GM12878 (cell line): ENCODE measurements at regions not wholly inside any gene's neighbourhood (a gene's known extent, or its start where the extent isn't known, plus 50 kb on each side); places are given as distances from the start of the nearest gene placed in this dataset.

Experiments
- ATAC-seq: fragments of 200-7000 bp; cut with Tn5 transposase; 3 replicates; pipeline ENCODE4 v1.9.1; 2020; ENCODE audit warnings: mild to moderate bottlenecking, moderate library complexity
- BruUV-seq: library from RNA; stranded (reverse); fragments of 400-500 nt; replicated peaks from 2 replicates; lab custom pipeline; 2021; lab: Mats Ljungman, UMichigan
- CTCF ChIA-PET: fragments of 300-600 bp; sonication (Branson Sonifier 250); formaldehyde crosslinking; extraction: SDS; loops from one replicate; lab custom pipeline; 2021; ENCODE audit warnings: inconsistent platforms; lab: Yijun Ruan, JAX
- POLR2A ChIA-PET: fragments of 350-600 bp; formaldehyde crosslinking; extraction: SDS; loops from one replicate; lab custom pipeline; 2021; ENCODE audit warnings: inconsistent platforms; lab: Charles Lee
- RAD21 ChIA-PET: fragments of 300-600 bp; sonication (Branson Sonifier 250); formaldehyde crosslinking; loops from one replicate; lab custom pipeline; 2023; ENCODE audit warnings: antibody characterized with exemption; ENCODE audit not compliant: unreplicated experiment; lab: Charles Lee
- SMC1A ChIA-PET: fragments of 300-600 bp; sonication (Branson Sonifier 250); formaldehyde crosslinking; loops from one replicate; lab custom pipeline; 2023; ENCODE audit not compliant: unreplicated experiment, uncharacterized antibody; lab: Charles Lee
- DNase-seq: peaks from one replicate; pipeline ENCODE4 v3.0.0-alpha.2; 2011; ENCODE audit warnings: low read depth, low spot score
- FAIRE-seq: peaks from 3 replicates; lab custom pipeline; 2011; peaks lifted over from hg19 to GRCh38; lab: Jason Lieb, UNC
- H2AFZ ChIP-seq: 2 replicates; pipeline ENCODE4 v1.6.0; 2011; ENCODE audit warnings: low read depth, low read length, control low read depth; ENCODE audit not compliant: control insufficient read depth
- H3K27ac ChIP-seq: 2 replicates; pipeline ENCODE4 v1.5.1; 2011; ENCODE audit warnings: control low read depth; ENCODE audit not compliant: control insufficient read depth, insufficient read depth
- H3K27me3 ChIP-seq, 2 experiments: replicated peaks in 1 of 2; 2 replicates each; pipeline versions ENCODE4 v1.6.0 to v1.6.1; 2011; ENCODE audit warnings: low read length in 1 of 2; ENCODE audit not compliant: control insufficient read depth in 2 of 2, insufficient read depth in 2 of 2
- H3K36me3 ChIP-seq, 2 experiments: 2 replicates each; pipeline ENCODE4 v1.5.1; 2011; ENCODE audit warnings: low read length in 1 of 2; ENCODE audit not compliant: control insufficient read depth in 2 of 2, insufficient read depth in 2 of 2
- H3K4me1 ChIP-seq: 2 replicates; pipeline ENCODE4 v1.6.1; 2011; ENCODE audit warnings: mild to moderate bottlenecking, low read length, moderate library complexity, mixed read lengths; ENCODE audit not compliant: control insufficient read depth, insufficient read depth
- H3K4me2 ChIP-seq: 2 replicates; pipeline ENCODE4 v1.6.0; 2011; ENCODE audit warnings: control low read depth; ENCODE audit not compliant: control insufficient read depth, insufficient read depth
- H3K4me3 ChIP-seq: fragments of 200-600 bp; sonication (generic); 2 replicates; pipeline ENCODE4 v1.5.1; 2016
- H3K79me2 ChIP-seq: 2 replicates; pipeline ENCODE4 v1.6.0; 2011; ENCODE audit warnings: low read length; ENCODE audit not compliant: control insufficient read depth, insufficient read depth
- H3K9ac ChIP-seq: 2 replicates; pipeline ENCODE4 v1.8.0; 2011; ENCODE audit warnings: low read length, control low read depth, mixed read lengths; ENCODE audit not compliant: control insufficient read depth, insufficient read depth
- H3K9me3 ChIP-seq: replicated peaks from 3 replicates; pipeline ENCODE4 v1.5.1; 2011; ENCODE audit warnings: mild to moderate bottlenecking, low read length; ENCODE audit not compliant: control insufficient read depth, insufficient read depth
- H4K20me1 ChIP-seq: 2 replicates; pipeline ENCODE4 v1.6.0; 2011; ENCODE audit not compliant: control insufficient read depth, insufficient read depth
- ATF3 ChIP-seq: IDR thresholded peaks from 2 replicates; pipeline ENCODE4 v1.6.1; 2011; ENCODE audit warnings: low read depth, mild to moderate bottlenecking, low read length, moderate library complexity, borderline replicate concordance; ENCODE audit errors: extremely low read depth
- BRCA1 ChIP-seq: IDR thresholded peaks from 2 replicates; pipeline ENCODE4 v1.6.1; 2011; ENCODE audit warnings: low read depth, low read length, improper control_type of control experiment
- CREB1 ChIP-seq: IDR thresholded peaks from 2 replicates; pipeline ENCODE4 v1.6.1; 2012; ENCODE audit warnings: low read depth, mild to moderate bottlenecking, inconsistent platforms
- EZH2 ChIP-seq: IDR thresholded peaks from 2 replicates; pipeline ENCODE4 v1.6.1; 2012; ENCODE audit warnings: low read depth, mild to moderate bottlenecking, control low read depth, inconsistent platforms, low read length, borderline replicate concordance; ENCODE audit not compliant: control insufficient read depth
- GABPA ChIP-seq: IDR thresholded peaks from 2 replicates; pipeline ENCODE4 v1.6.1; 2014; ENCODE audit warnings: antibody characterized with exemption, low read depth, mild to moderate bottlenecking, inconsistent platforms
- HDAC6 ChIP-seq: fragments of 200-600 bp; sonication (generic); IDR thresholded peaks from one replicate; pipeline ENCODE4 v1.8.0; 2017; ENCODE audit warnings: antibody characterized with exemption; ENCODE audit not compliant: unreplicated experiment
- NFYA ChIP-seq: IDR thresholded peaks from 2 replicates; pipeline ENCODE4 v1.6.1; 2011; ENCODE audit warnings: low read depth, mild to moderate bottlenecking, low read length, improper control_type of control experiment, borderline replicate concordance
- PRDM15 ChIP-seq: fragments of 450-650 bp; formaldehyde crosslinking; IDR thresholded peaks from 2 replicates; pipeline ENCODE4 v1.4.0; 2020; ENCODE audit warnings: mild to moderate bottlenecking, moderate library complexity
- RAD21 ChIP-seq: IDR thresholded peaks from 2 replicates; pipeline ENCODE4 v1.6.1; 2011; ENCODE audit warnings: mild to moderate bottlenecking, low read depth, low read length, moderate library complexity; ENCODE audit not compliant: insufficient read depth
- SIX5 ChIP-seq: IDR thresholded peaks from 2 replicates; pipeline ENCODE4 v1.6.1; 2011; ENCODE audit warnings: mild to moderate bottlenecking, low read depth, low read length, moderate library complexity; ENCODE audit not compliant: severe bottlenecking
- SMARCA5 ChIP-seq: fragments of 450-650 bp; IDR thresholded peaks from 2 replicates; pipeline ENCODE4 v1.6.1; 2017; ENCODE audit warnings: mild to moderate bottlenecking
- SREBF2 ChIP-seq: IDR thresholded peaks from 2 replicates; pipeline ENCODE4 v1.6.1; 2012; ENCODE audit warnings: mild to moderate bottlenecking, low read length
- STAT1 ChIP-seq: fragments of 450-650 bp; conservative IDR thresholded peaks from 2 replicates; pipeline ENCODE4 v1.6.1; 2014; ENCODE audit warnings: antibody characterized with exemption, mild to moderate bottlenecking
- TCF7 ChIP-seq: IDR thresholded peaks from 2 replicates; pipeline ENCODE4 v1.6.1; 2014; ENCODE audit warnings: antibody characterized with exemption, borderline replicate concordance
- YBX1 ChIP-seq: fragments of 450-650 bp; IDR thresholded peaks from 2 replicates; pipeline ENCODE4 v1.6.1; 2016; ENCODE audit warnings: antibody characterized with exemption
- in situ Hi-C: fragments of 300-500 bp; cut with MboI; formaldehyde crosslinking; loops from 9 replicates; pipeline ENCODE4 v1.14.3; 2018; ENCODE audit warnings: mixed read lengths
- intact Hi-C: fragments of 100-400 bp; cut with micrococcal nuclease; formaldehyde crosslinking; loops from one replicate; pipeline ENCODE4 v1.14.2; 2022; ENCODE audit not compliant: unreplicated experiment

GRCh38 chr9:79264041-79264440 is 307.7 kb upstream of the TLE4 start:
- H3K4me3 ChIP-seq = no peak overlapping the region
- no peak for TF ChIP-seq STAT1
- no peak for TF ChIP-seq SMARCA5
- TF ChIP-seq SREBF2 = no peak
- TF ChIP-seq ATF3 = no peak
- TF ChIP-seq CREB1 = no peak
- no peak for TF ChIP-seq PRDM15 (CRISPR knock-in tag)
- TF ChIP-seq RAD21 = no peak
- TF ChIP-seq EZH2 = no peak
- no peak for TF ChIP-seq YBX1
- TF ChIP-seq NFYA = no peak
- TF ChIP-seq BRCA1 = no peak
- TF ChIP-seq HDAC6 = no peak
- TF ChIP-seq TCF7 = no peak
- TF ChIP-seq GABPA = no peak
- TF ChIP-seq SIX5 = no peak
- TF ChIP-seq, all 136 proteins: peak for 0
- ChIA-PET RAD21 (no interaction called here), CTCF (no interaction called here), SMC1A (no interaction called here), POLR2A (no interaction called here)
- intact Hi-C loops = loop anchor here (10.0 kb wide), 1 partner anchor 59 kb away; no protein-coding TSS in a partner anchor
- Histone ChIP-seq H3K36me3 (no peaks in the 10 kb centered on the region), H3K4me1 (no peaks in the 10 kb centered on the region), H3K4me2 (no peak overlapping the region), H3K9me3 (no peaks in the 10 kb centered on the region; the same call in 2 of the 3 replicates), H3K27ac (no peak overlapping the region), H3K27me3 (no peaks in the 10 kb centered on the region; a peak in 1 of 4 replicates), H2AFZ (no peak overlapping the region), H4K20me1 (no peaks in the 10 kb centered on the region), H3K79me2 (no peaks in the 10 kb centered on the region), H3K9ac (no peak overlapping the region)
- no TSS peak for BruUV-seq
- FAIRE-seq = no peak
- no peak for DNase-seq
- in situ Hi-C loops = no loop called here
- no peak for ATAC-seq
